ENCODE measurements at regions not wholly inside any gene's neighbourhood (a gene's known extent, or its start where the extent isn't known, plus 50 kb on each side); places are given as distances from the start of the nearest gene placed in this dataset.

DNA sequence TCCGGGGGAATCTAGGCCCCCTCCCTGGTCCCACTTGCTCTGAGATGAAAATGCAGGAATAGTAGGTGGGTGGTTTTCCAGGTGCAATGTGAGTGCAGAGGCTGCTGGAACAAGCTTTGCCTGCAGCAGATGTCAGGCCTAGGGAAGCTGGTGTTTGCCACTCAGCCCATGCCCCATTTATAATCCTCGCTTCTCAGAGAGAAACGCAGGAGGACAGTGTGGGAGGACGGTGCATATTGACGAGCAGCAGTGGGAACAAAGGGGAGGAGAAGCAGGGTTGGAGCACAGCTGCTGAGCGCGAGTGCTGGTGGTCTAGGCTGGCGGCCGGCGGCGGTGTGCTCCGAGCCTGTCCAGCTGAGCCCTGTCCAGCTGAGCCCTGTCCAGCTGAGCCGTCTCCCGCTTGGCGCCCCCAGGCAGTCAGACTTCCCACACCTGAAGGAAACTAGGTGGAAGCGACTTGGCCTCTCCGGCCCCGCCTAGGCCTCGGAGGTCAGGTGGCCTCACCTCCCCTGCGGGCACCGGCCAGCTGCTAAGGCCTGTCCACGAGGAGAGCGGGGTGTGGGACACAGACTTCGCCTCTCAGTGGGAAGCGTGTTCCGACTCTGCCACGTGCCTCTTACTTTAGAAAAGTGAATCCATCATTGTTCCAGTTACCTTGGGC, 49.7 kb upstream of the FRMD1 start:
- TF ChIP-seq CTCF (conservative IDR thresholded peaks at IDR 0.05 in 1 of 2, IDR thresholded peaks at IDR 0.05 in 1 of 2; ENCODE audit: extremely low read depth in 1 of 2, insufficient read depth in 1 of 2, low read depth in 1 of 2, low read length in 2 of 2) (no peak), EZH2 (IDR thresholded peaks at IDR 0.05; ENCODE audit: borderline replicate concordance, low read length) (no peak)

Data from mammary epithelial cell (primary cell).